HG02970 (cell line): ENCODE measurements at regions not wholly inside any gene's neighbourhood (a gene's known extent, or its start where the extent isn't known, plus 50 kb on each side); places are given as distances from the start of the nearest gene placed in this dataset.
"Not testable (repeated sequence)": the region's sequence is repeated elsewhere in the genome, so short reads cannot be mapped to it uniquely, and the experiment has no call there.

Experiments
- ATAC-seq: cut with Tn5 transposase; IDR thresholded peaks from one replicate; pipeline ENCODE4 v1.9.1; 2021; ENCODE audit warnings: mild to moderate bottlenecking, moderate library complexity, moderate number of reproducible peaks; ENCODE audit not compliant: unreplicated experiment, low FRiP score

- no peak for ATAC-seq
These were observed 569.8 kb upstream of the B3GAT1 start for GRCh38 chr11:134981835-134982234.

- no peak for ATAC-seq
These were observed 569.0 kb upstream of the B3GAT1 start for GRCh38 chr11:134980819-134981710.

- not testable (repeated sequence) for ATAC-seq
These were observed 567.0 kb upstream of the B3GAT1 start for GRCh38 chr11:134979089-134979457.

- no peak for ATAC-seq
These were observed 566.5 kb upstream of the B3GAT1 start for GRCh38 chr11:134978388-134979088.

GRCh38 chr11:134976551-134976950 is 564.5 kb upstream of the B3GAT1 start:
- no peak for ATAC-seq

- ATAC-seq: no peak
These were observed 563.9 kb upstream of the B3GAT1 start for GRCh38 chr11:134975866-134976376.

GRCh38 chr11:134973801-134974200 is 561.8 kb upstream of the B3GAT1 start:
- ATAC-seq: no peak

- no peak for ATAC-seq
These were observed 559.3 kb upstream of the B3GAT1 start for GRCh38 chr11:134971381-134971780.

GRCh38 chr11:134967746-134968145 is 555.7 kb upstream of the B3GAT1 start:
- no peak for ATAC-seq

- not testable (repeated sequence) for ATAC-seq
These were observed 549.3 kb upstream of the B3GAT1 start for GRCh38 chr11:134961386-134961785.

GRCh38 chr11:134958870-134959269 is 546.8 kb upstream of the B3GAT1 start:
- ATAC-seq: no peak

GRCh38 chr11:134958336-134958640 is 546.2 kb upstream of the B3GAT1 start:
- ATAC-seq: no peak

- ATAC-seq: no peak
These were observed 545.7 kb upstream of the B3GAT1 start for GRCh38 chr11:134957540-134958335.

- no peak for ATAC-seq
These were observed 544.6 kb upstream of the B3GAT1 start for GRCh38 chr11:134956450-134957210.

- ATAC-seq: not testable (repeated sequence)
These were observed 543.9 kb upstream of the B3GAT1 start for GRCh38 chr11:134955970-134956369.

GRCh38 chr11:134955281-134955680 is 543.2 kb upstream of the B3GAT1 start:
- ATAC-seq: no peak

- ATAC-seq: not testable (repeated sequence)
These were observed 542.4 kb upstream of the B3GAT1 start for GRCh38 chr11:134954456-134954855.

- ATAC-seq: not testable (repeated sequence)
These were observed 541.5 kb upstream of the B3GAT1 start for GRCh38 chr11:134953417-134953970.

GRCh38 chr11:134951305-134951700 is 539.3 kb upstream of the B3GAT1 start:
- no peak for ATAC-seq
